IPS DF 19.7 (cell line): ENCODE measurements at regions not wholly inside any gene's neighbourhood (a gene's known extent, or its start where the extent isn't known, plus 50 kb on each side); places are given as distances from the start of the nearest gene placed in this dataset.
A peak's percentile ranks its signal among the peaks of the same experiment; 100 is the strongest.

Experiments used
- DNase-seq: peaks from one replicate; pipeline ENCODE4 v3.0.0-alpha.2; 2013; ENCODE audit warnings: low read depth, low spot score

GRCh38 chr2:220219371-220219770, 591.9 kb downstream of the SLC4A3 start:
- no peak for DNase-seq

- no peak for DNase-seq
Measured at GRCh38 chr2:220220009-220220408, 592.6 kb downstream of the SLC4A3 start.

- DNase-seq = no peak
Measured at GRCh38 chr2:220221992-220222391, 594.6 kb downstream of the SLC4A3 start.

GRCh38 chr2:220224691-220225543, 597.5 kb downstream of the SLC4A3 start:
- DNase-seq = no peak

GRCh38 chr2:220226076-220226475, 598.6 kb downstream of the SLC4A3 start:
- DNase-seq = no peak

- no peak for DNase-seq
Measured at GRCh38 chr2:220226546-220226945, 599.1 kb downstream of the SLC4A3 start.

GRCh38 chr2:220227266-220227920, 600.0 kb downstream of the SLC4A3 start:
- DNase-seq = no peak

- no peak for DNase-seq
Measured at GRCh38 chr2:220228310-220229006, 601.0 kb downstream of the SLC4A3 start.

- no peak for DNase-seq
Measured at GRCh38 chr2:220240641-220241040, 613.2 kb downstream of the SLC4A3 start.

GRCh38 chr2:220241423-220241822, 614.0 kb downstream of the SLC4A3 start:
- no peak for DNase-seq

- DNase-seq = no peak
Measured at GRCh38 chr2:220243571-220243970, 616.1 kb downstream of the SLC4A3 start.

GRCh38 chr2:220246386-220246785, 619.0 kb downstream of the SLC4A3 start:
- DNase-seq = no peak

GRCh38 chr2:220247588-220248350, 620.3 kb downstream of the SLC4A3 start:
- no peak for DNase-seq

GRCh38 chr2:220259662-220260061, 632.2 kb downstream of the SLC4A3 start:
- DNase-seq = no peak

- no peak for DNase-seq
Measured at GRCh38 chr2:220263300-220263699, 635.9 kb downstream of the SLC4A3 start.

GRCh38 chr2:220269367-220269766, 641.9 kb downstream of the SLC4A3 start:
- peak; percentile 12 for DNase-seq

- DNase-seq = no peak
Measured at GRCh38 chr2:220270481-220271070, 643.1 kb downstream of the SLC4A3 start.

- no peak for DNase-seq
Measured at GRCh38 chr2:220272656-220273055, 645.2 kb downstream of the SLC4A3 start.

- no peak for DNase-seq
Measured at GRCh38 chr2:220273082-220273481, 645.7 kb downstream of the SLC4A3 start.

- DNase-seq = no peak
Measured at GRCh38 chr2:220275454-220275853, 648.0 kb downstream of the SLC4A3 start.

- no peak for DNase-seq
Measured at GRCh38 chr2:220276741-220277444, 649.5 kb downstream of the SLC4A3 start.
